GM06990 (cell line): ENCODE measurements at regions not wholly inside any gene's neighbourhood (a gene's known extent, or its start where the extent isn't known, plus 50 kb on each side); places are given as distances from the start of the nearest gene placed in this dataset.
A peak's percentile ranks its signal among the peaks of the same experiment; 100 is the strongest.

Experiments
- DNase-seq: peaks from one replicate; pipeline ENCODE4 v3.0.0-alpha.2; 2011; ENCODE audit not compliant: insufficient read length; ENCODE audit errors: extremely low read depth
- H3K27me3 ChIP-seq: replicated peaks from 2 replicates; pipeline ENCODE4 v1.6.0; 2011; ENCODE audit warnings: low read length; ENCODE audit not compliant: control insufficient read depth, insufficient read depth
- H3K36me3 ChIP-seq: 2 replicates; pipeline ENCODE4 v1.5.1; 2011; ENCODE audit warnings: low read length; ENCODE audit not compliant: control insufficient read depth, insufficient read depth
- H3K4me3 ChIP-seq: replicated peaks from 2 replicates; pipeline ENCODE4 v1.5.1; 2011; ENCODE audit warnings: low read depth, mild to moderate bottlenecking, control low read depth, low read length
- TF ChIP-seq, protein P1 (sequence below): IDR thresholded peaks from 2 replicates; pipeline ENCODE4 v1.5.1; 2011; ENCODE audit warnings: low read length, control low read depth, mild to moderate bottlenecking, inconsistent platforms; ENCODE audit not compliant: insufficient read depth, poor library complexity, severe bottlenecking

DNA sequence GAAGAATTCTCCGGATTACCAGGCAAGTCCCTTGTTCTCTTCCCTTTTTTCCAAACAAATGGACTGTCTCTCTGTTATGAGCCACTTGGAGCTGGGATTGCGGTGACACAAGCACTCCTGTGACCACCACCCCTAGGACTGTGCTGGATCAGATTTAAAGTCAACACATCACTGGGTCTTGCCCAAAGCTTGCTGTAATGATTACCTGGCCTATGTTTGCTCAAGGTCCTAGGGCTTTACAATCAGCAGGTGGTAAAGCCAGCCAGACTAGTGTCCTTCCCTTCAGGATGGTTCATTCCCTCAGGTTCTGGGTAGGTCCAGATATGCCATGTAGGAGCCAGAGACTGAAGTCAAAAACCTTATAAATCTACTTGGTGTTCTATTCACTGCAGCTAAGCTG, 144.7 kb downstream of the COX18 start:
- DNase-seq, result no peak
- no peaks in the 10 kb centered on the region for H3K27me3 ChIP-seq
- TF ChIP-seq, protein P1, sequence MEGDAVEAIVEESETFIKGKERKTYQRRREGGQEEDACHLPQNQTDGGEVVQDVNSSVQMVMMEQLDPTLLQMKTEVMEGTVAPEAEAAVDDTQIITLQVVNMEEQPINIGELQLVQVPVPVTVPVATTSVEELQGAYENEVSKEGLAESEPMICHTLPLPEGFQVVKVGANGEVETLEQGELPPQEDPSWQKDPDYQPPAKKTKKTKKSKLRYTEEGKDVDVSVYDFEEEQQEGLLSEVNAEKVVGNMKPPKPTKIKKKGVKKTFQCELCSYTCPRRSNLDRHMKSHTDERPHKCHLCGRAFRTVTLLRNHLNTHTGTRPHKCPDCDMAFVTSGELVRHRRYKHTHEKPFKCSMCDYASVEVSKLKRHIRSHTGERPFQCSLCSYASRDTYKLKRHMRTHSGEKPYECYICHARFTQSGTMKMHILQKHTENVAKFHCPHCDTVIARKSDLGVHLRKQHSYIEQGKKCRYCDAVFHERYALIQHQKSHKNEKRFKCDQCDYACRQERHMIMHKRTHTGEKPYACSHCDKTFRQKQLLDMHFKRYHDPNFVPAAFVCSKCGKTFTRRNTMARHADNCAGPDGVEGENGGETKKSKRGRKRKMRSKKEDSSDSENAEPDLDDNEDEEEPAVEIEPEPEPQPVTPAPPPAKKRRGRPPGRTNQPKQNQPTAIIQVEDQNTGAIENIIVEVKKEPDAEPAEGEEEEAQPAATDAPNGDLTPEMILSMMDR, result no peak
- H3K36me3 ChIP-seq, result no peaks in the 10 kb centered on the region
- H3K4me3 ChIP-seq, result no peak overlapping the region

DNA sequence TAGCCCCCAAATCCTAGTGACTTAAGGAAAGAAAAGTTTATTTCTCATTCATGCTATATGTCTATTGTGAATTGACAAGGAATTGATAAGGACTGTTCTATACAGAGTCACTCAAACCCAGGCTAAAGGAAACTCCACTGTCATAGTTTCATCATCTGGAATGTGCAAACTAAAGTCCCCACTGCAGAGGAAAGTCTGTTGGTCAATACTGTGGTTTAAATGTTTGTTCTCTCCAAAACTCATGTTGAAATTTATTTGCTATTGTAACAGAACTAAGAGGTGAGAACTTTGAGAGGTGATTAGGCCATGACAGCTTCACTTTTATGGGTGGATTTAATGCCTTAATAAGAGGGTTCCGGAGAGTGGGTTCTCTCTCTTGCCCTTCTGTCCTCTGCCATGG, 149.6 kb downstream of the COX18 start:
- TF ChIP-seq, protein P1, result no peak
- DNase-seq, result no peak
- H3K36me3 ChIP-seq, result no peaks in the 10 kb centered on the region

DNA sequence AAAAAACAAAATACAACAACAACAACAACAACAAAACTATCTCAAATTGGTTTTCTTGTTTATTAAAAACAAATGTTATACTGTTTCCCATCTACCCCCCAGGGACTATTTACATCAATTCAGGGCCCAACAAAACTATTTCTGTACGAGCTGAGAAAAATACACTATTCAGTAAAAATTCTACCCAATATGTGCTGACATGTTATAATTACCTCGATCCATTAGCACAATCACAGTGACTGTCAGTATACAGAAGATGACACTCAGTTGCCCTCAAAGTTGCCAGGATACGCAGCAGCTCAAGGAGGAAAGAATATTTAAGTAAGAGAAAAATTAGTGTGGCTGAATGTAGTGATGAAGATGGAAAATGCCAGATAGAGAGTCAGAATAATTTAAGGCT, 150.1 kb downstream of the COX18 start:
- TF ChIP-seq, protein P1, result no peak
- H3K27me3 ChIP-seq, result no peaks in the 10 kb centered on the region
- no peak for DNase-seq
- H3K4me3 ChIP-seq, result no peak overlapping the region
- no peaks in the 10 kb centered on the region for H3K36me3 ChIP-seq

More for the DNA sequence above, 149.6 kb downstream of the COX18 start:
- no peaks in the 10 kb centered on the region for H3K27me3 ChIP-seq
- H3K4me3 ChIP-seq, result no peak overlapping the region

DNA sequence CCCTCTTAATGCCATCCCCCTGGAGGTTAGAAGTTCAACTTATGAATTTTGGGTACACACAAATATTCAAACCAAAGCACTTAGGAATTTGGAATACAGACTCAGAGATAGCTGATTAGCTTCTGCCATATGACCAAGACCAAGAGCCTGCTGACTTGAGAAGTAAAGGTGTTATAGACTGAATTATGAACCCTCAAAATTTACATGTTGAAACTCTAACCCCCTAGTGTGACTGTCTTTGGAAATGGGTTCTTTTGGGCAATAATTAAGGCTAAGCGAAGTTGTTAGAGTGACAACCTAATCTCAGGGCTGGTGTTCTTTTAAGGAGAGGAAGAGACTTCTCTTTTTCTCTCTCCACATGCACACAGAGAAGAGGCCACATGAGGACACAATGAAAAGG, 151.2 kb downstream of the COX18 start:
- Histone ChIP-seq H3K4me3 (no peak overlapping the region), H3K36me3 (no peaks in the 10 kb centered on the region), H3K27me3 (no peaks in the 10 kb centered on the region)
- DNase-seq, result no peak
- TF ChIP-seq, protein P1, result no peak

DNA sequence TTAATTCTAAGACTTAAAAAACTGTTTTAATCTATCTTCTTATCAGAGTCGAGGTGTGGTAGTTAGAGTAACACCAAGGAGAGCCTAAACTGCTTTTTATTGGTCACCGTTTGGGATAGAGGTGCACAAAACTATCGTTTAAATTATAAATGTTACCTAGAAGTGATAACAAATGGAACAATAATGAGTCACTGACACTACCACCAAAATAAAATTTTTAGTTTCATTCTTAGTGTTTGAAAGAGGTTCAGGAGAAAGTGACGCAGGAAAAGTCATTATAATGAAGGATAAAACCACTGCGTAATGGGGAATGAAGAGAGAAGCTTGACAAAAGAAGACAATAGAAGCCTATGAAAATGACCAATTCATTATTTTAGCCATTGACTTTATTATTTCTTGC, 158.2 kb downstream of the COX18 start:
- no peaks in the 10 kb centered on the region for H3K27me3 ChIP-seq
- TF ChIP-seq, protein P1, result no peak
- no peak for DNase-seq
- no peaks in the 10 kb centered on the region for H3K36me3 ChIP-seq
- no peak overlapping the region for H3K4me3 ChIP-seq

DNA sequence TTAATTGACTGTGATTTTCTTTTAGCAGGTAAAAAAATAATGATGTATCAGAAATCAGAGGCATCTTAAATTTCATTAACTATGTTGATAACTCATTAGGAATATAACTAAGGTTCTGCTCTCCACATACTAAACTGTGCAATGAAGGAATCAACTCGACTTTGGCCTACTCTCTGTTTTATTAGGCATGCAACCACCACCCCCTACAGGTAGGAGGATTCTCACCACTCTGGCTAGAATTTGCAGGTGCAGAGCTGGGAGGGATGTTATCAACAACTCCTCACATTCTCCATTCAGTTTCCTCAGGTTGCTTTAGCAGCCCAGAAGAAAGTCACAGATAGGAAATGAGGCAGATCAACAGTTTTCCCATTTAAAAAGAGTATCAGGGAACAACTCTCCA, 160.1 kb downstream of the COX18 start:
- Histone ChIP-seq H3K27me3 (no peaks in the 10 kb centered on the region), H3K4me3 (no peak overlapping the region), H3K36me3 (no peaks in the 10 kb centered on the region)
- TF ChIP-seq, protein P1, result peak; percentile 26
- DNase-seq, result no peak
